Panc1 (cell line): ENCODE measurements at regions not wholly inside any gene's neighbourhood (a gene's known extent, or its start where the extent isn't known, plus 50 kb on each side); places are given as distances from the start of the nearest gene placed in this dataset.

ENCODE experiments used
- CTCF ChIP-seq: fragments of 450-650 bp; IDR thresholded peaks from 2 replicates; pipeline ENCODE4 v1.5.1; 2017; ENCODE audit warnings: mild to moderate bottlenecking
- REST ChIP-seq, 2 experiments: IDR thresholded peaks; 2 replicates each; pipeline ENCODE4 v1.6.1; 2011 to 2012; ENCODE audit warnings: low read depth in 2 of 2, control low read depth in 1 of 2, low read length in 1 of 2, mild to moderate bottlenecking in 1 of 2, moderate library complexity in 1 of 2; ENCODE audit not compliant: insufficient read depth in 1 of 2
- SIN3A ChIP-seq: IDR thresholded peaks from 2 replicates; pipeline ENCODE4 v1.6.1; 2012; ENCODE audit warnings: low read depth, mild to moderate bottlenecking, low read length, moderate library complexity, borderline replicate concordance; ENCODE audit not compliant: insufficient read depth

GRCh38 chr13:63305641-63306133 is 1890.0 kb upstream of the PCDH20 start:
- TF ChIP-seq CTCF (no peak), SIN3A (no peak), REST (IDR thresholded peaks at IDR 0.05; ENCODE audit: insufficient read depth in 1 of 2, low read depth in 2 of 2, low read length in 1 of 2) (no peak)
